ENCODE measurements at regions not wholly inside any gene's neighbourhood (a gene's known extent, or its start where the extent isn't known, plus 50 kb on each side); places are given as distances from the start of the nearest gene placed in this dataset.

- no peak for TF ChIP-seq POLR2A (IDR thresholded peaks at IDR 0.05)
- no peak for TF ChIP-seq EP300 (IDR thresholded peaks at IDR 0.05)
Observed at GRCh38 chr12:105671720-105672119, 341.2 kb downstream of the C12orf75 start.

Data from upper lobe of left lung (tissue), 4 donors.